ENCODE measurements at regions not wholly inside any gene's neighbourhood (a gene's known extent, or its start where the extent isn't known, plus 50 kb on each side); places are given as distances from the start of the nearest gene placed in this dataset.

DNA sequence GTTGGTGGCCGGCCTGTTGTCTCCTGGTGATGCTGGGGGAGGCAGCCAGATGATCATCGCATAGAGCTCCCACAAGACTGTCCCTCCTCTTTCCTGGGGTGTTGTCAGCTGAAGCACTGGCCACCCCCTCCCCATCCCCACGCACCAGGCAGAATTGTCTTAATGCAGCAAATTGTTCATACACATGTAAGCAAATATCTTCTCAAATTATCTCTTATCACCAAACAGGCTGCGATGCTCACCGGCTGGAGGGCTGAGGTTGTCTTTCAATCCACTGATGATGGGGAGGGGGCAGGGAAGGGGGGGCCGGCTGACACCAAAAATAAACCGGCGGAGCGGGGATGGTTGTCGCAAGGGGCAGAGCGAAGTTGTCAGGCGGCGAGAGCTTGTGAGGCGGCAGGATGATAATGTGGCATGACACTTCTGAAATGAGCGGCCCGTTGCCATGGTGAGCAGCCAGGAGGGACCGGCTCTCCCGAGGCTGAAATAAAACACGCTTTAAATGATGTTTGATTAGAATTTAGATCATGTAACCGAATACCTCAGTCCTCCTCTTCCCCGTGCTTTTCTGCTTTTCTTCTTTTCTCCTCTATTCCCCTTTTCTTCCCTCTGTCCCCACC is 59.8 kb downstream of the MRM1 start:
- no peak for ATAC-seq
- H3K4me1 ChIP-seq (ENCODE audit: control insufficient read depth, insufficient read depth, low read length): no peaks in the 10 kb centered on the region
- H3K27me3 ChIP-seq (ENCODE audit: control insufficient read depth, insufficient read depth): no peaks in the 10 kb centered on the region
- no peaks in the 10 kb centered on the region for H3K9me3 ChIP-seq (ENCODE audit: control insufficient read depth, low read length)
- H3K27ac ChIP-seq (ENCODE audit: low read length): no peak overlapping the region
- H3K4me3 ChIP-seq (ENCODE audit: low read length): no peak overlapping the region
- intact Hi-C loops (cut with DNase I): no loop called here
- WGBS: 23% methylated on average over 21 of the region's 21 CpGs
- DNase-seq: no peak

GRCh38 chr17:36661688-36662087 is 60.3 kb downstream of the MRM1 start:
- H3K4me3 ChIP-seq (ENCODE audit: low read length): no peak overlapping the region
- H3K27ac ChIP-seq (ENCODE audit: low read length): no peak overlapping the region
- ATAC-seq (no peak), DNase-seq (no peak)
- H3K27me3 ChIP-seq (ENCODE audit: control insufficient read depth, insufficient read depth): no peaks in the 10 kb centered on the region
- intact Hi-C loops (cut with DNase I): no loop called here
- 86% methylated on average over 9 of the region's 9 CpGs for WGBS
- no peaks in the 10 kb centered on the region for H3K9me3 ChIP-seq (ENCODE audit: control insufficient read depth, low read length)
- no peaks in the 10 kb centered on the region for H3K4me1 ChIP-seq (ENCODE audit: control insufficient read depth, insufficient read depth, low read length)

- Histone ChIP-seq H3K9me3 (ENCODE audit: control insufficient read depth, low read length) (no peaks in the 10 kb centered on the region), H3K4me1 (ENCODE audit: control insufficient read depth, insufficient read depth, low read length) (no peaks in the 10 kb centered on the region), H3K27me3 (ENCODE audit: control insufficient read depth, insufficient read depth) (no peaks in the 10 kb centered on the region), H3K4me3 (ENCODE audit: low read length) (no peak overlapping the region), H3K27ac (ENCODE audit: low read length) (no peak overlapping the region)
- no peak for ATAC-seq
- intact Hi-C loops (cut with DNase I): no loop called here
- 57% methylated on average over 11 of the region's 11 CpGs for WGBS
- no peak for DNase-seq
Measured at GRCh38 chr17:36665417-36665816, 64.0 kb downstream of the MRM1 start.

DNA sequence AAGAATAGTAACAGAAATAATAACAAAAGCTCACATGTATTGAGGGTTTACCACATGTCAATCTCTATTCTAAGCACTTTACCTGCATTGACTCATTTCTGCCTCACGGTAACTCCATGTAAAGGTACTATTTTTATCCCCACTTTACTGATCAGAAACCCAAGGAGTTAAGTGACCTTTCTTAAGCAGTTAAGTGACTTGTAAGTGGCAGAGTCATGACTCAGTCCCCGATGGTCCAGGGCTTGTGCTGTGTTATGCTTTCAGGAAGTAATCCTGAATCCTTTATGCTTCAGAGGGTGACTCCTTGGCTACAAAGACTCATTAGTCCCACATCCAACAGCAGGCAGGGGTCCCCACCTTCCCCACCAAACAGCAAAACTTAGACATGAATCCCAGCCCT is 66.5 kb downstream of the MRM1 start:
- DNase-seq (no peak), ATAC-seq (no peak)
- Histone ChIP-seq H3K27ac (ENCODE audit: low read length) (no peak overlapping the region), H3K27me3 (ENCODE audit: control insufficient read depth, insufficient read depth) (no peaks in the 10 kb centered on the region), H3K9me3 (ENCODE audit: control insufficient read depth, low read length) (no peaks in the 10 kb centered on the region), H3K4me3 (ENCODE audit: low read length) (no peak overlapping the region), H3K4me1 (ENCODE audit: control insufficient read depth, insufficient read depth, low read length) (no peaks in the 10 kb centered on the region)
- WGBS: 57% methylated on average over 2 of the region's 2 CpGs
- intact Hi-C loops (cut with DNase I): no loop called here

GRCh38 chr17:36668824-36669223 is 67.4 kb downstream of the MRM1 start:
- no peak overlapping the region for H3K27ac ChIP-seq (ENCODE audit: low read length)
- no peak overlapping the region for H3K4me3 ChIP-seq (ENCODE audit: low read length)
- H3K9me3 ChIP-seq (ENCODE audit: control insufficient read depth, low read length): no peaks in the 10 kb centered on the region
- no peaks in the 10 kb centered on the region for H3K4me1 ChIP-seq (ENCODE audit: control insufficient read depth, insufficient read depth, low read length)
- no peaks in the 10 kb centered on the region for H3K27me3 ChIP-seq (ENCODE audit: control insufficient read depth, insufficient read depth)
- no peak for ATAC-seq
- WGBS: 62% methylated on average over 1 of the region's 1 CpG
- intact Hi-C loops (cut with DNase I): no loop called here
- no peak for DNase-seq

- Histone ChIP-seq H3K4me1 (ENCODE audit: control insufficient read depth, insufficient read depth, low read length) (no peaks in the 10 kb centered on the region), H3K4me3 (ENCODE audit: low read length) (no peak overlapping the region), H3K9me3 (ENCODE audit: control insufficient read depth, low read length) (no peaks in the 10 kb centered on the region), H3K27me3 (ENCODE audit: control insufficient read depth, insufficient read depth) (no peaks in the 10 kb centered on the region), H3K27ac (ENCODE audit: low read length) (no peak overlapping the region)
- intact Hi-C loops (cut with DNase I): no loop called here
- WGBS: 83% methylated on average over 3 of the region's 3 CpGs
- DNase-seq (no peak), ATAC-seq (no peak)
Measured at GRCh38 chr17:36671144-36671543, 69.8 kb downstream of the MRM1 start.

- Histone ChIP-seq H3K4me3 (ENCODE audit: low read length) (no peak overlapping the region), H3K27ac (ENCODE audit: low read length) (no peak overlapping the region), H3K27me3 (ENCODE audit: control insufficient read depth, insufficient read depth) (no peaks in the 10 kb centered on the region), H3K4me1 (ENCODE audit: control insufficient read depth, insufficient read depth, low read length) (no peaks in the 10 kb centered on the region), H3K9me3 (ENCODE audit: control insufficient read depth, low read length) (no peaks in the 10 kb centered on the region)
- ATAC-seq (no peak), DNase-seq (no peak)
- 79% methylated on average over 7 of the region's 7 CpGs for WGBS
- intact Hi-C loops (cut with DNase I): no loop called here
Measured at GRCh38 chr17:36672403-36672918, 71.1 kb downstream of the MRM1 start.

DNA sequence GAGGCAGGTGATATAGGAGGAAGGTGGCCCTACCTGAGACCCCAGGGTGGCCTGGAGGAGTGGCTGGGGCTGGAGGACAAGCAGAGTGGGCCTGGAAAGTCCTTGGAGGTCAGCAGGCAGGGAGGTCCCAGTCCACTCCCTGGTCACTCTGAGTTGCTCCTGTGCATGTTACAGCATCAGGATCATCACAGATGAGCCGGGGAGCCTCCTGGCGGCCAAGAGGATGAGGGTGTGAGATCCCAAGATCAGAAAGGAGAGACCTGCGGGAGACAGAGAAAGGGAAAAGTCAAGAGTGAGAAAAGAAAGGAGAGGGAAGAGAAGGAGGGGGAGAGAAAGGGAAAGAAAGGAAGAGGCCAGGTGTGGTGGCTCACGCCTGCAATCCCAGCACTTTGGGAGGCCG is 71.7 kb downstream of the MRM1 start:
- ATAC-seq: no peak
- H3K9me3 ChIP-seq (ENCODE audit: control insufficient read depth, low read length): no peaks in the 10 kb centered on the region
- no peak for DNase-seq
- no peak overlapping the region for H3K27ac ChIP-seq (ENCODE audit: low read length)
- no peak overlapping the region for H3K4me3 ChIP-seq (ENCODE audit: low read length)
- H3K27me3 ChIP-seq (ENCODE audit: control insufficient read depth, insufficient read depth): no peaks in the 10 kb centered on the region
- 88% methylated on average over 5 of the region's 5 CpGs for WGBS
- intact Hi-C loops (cut with DNase I): no loop called here
- H3K4me1 ChIP-seq (ENCODE audit: control insufficient read depth, insufficient read depth, low read length): no peaks in the 10 kb centered on the region

DNA sequence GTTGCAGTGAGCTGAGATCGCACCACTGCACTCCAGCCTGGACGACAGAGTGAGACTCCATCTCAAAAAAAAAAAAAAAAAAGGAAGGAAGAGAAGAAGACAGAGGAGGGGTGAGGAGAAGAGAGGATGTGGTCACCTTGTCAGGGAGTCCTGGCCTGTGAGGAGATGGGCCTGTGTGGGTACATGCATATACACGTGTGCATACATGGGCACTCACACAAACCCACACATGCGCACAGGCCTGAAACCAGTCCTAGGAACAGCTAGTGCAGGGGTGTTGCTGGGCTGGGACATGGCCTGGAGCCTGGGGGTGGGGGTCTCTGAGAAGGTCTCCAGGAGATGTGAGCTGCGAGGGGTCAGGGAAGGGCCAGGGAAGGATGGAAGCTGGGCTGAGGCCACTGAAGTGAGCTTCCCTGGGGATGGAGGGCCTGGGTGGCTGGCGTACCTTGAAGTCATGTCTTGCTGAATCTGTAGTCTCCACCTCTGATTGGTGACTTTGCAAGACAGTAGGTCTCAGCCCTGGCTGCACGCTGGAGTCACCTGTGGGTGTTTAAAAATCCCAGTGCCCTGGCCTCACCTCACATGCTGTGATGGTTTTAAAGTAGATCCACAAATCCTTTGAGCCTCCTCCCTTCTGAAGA is 72.4 kb downstream of the MRM1 start:
- Histone ChIP-seq H3K9me3 (ENCODE audit: control insufficient read depth, low read length) (no peaks in the 10 kb centered on the region), H3K4me3 (ENCODE audit: low read length) (no peak overlapping the region), H3K27ac (ENCODE audit: low read length) (no peak overlapping the region), H3K27me3 (ENCODE audit: control insufficient read depth, insufficient read depth) (no peaks in the 10 kb centered on the region), H3K4me1 (ENCODE audit: control insufficient read depth, insufficient read depth, low read length) (no peaks in the 10 kb centered on the region)
- intact Hi-C loops (cut with DNase I): no loop called here
- ATAC-seq (no peak), DNase-seq (no peak)
- 85% methylated on average over 7 of the region's 7 CpGs for WGBS

- no peak for DNase-seq
- 62% methylated on average over 4 of the region's 4 CpGs for WGBS
Measured at GRCh38 chr17:36674278-36674650, 72.9 kb downstream of the MRM1 start.

GRCh38 chr17:36675250-36675649 is 73.9 kb downstream of the MRM1 start:
- Histone ChIP-seq H3K27me3 (ENCODE audit: control insufficient read depth, insufficient read depth) (no peaks in the 10 kb centered on the region), H3K27ac (ENCODE audit: low read length) (no peak overlapping the region), H3K9me3 (ENCODE audit: control insufficient read depth, low read length) (no peaks in the 10 kb centered on the region), H3K4me3 (ENCODE audit: low read length) (no peak overlapping the region), H3K4me1 (ENCODE audit: control insufficient read depth, insufficient read depth, low read length) (no peaks in the 10 kb centered on the region)
- WGBS: 66% methylated on average over 6 of the region's 6 CpGs
- no peak for DNase-seq
- ATAC-seq: no peak
- intact Hi-C loops (cut with DNase I): no loop called here

More at GRCh38 chr17:36674278-36674650, 72.9 kb downstream of the MRM1 start:
- H3K4me3 ChIP-seq (ENCODE audit: low read length): no peak overlapping the region
- intact Hi-C loops (cut with DNase I): no loop called here
- H3K27ac ChIP-seq (ENCODE audit: low read length): no peak overlapping the region
- H3K4me1 ChIP-seq (ENCODE audit: control insufficient read depth, insufficient read depth, low read length): no peaks in the 10 kb centered on the region
- H3K9me3 ChIP-seq (ENCODE audit: control insufficient read depth, low read length): no peaks in the 10 kb centered on the region
- no peaks in the 10 kb centered on the region for H3K27me3 ChIP-seq (ENCODE audit: control insufficient read depth, insufficient read depth)
- no peak for ATAC-seq
